HG02798 (cell line): ENCODE measurements at regions not wholly inside any gene's neighbourhood (a gene's known extent, or its start where the extent isn't known, plus 50 kb on each side); places are given as distances from the start of the nearest gene placed in this dataset.

Source experiments
- ATAC-seq: cut with Tn5 transposase; IDR thresholded peaks from one replicate; pipeline ENCODE4 v1.9.1; 2021; ENCODE audit warnings: mild to moderate bottlenecking; ENCODE audit not compliant: unreplicated experiment, poor library complexity

DNA sequence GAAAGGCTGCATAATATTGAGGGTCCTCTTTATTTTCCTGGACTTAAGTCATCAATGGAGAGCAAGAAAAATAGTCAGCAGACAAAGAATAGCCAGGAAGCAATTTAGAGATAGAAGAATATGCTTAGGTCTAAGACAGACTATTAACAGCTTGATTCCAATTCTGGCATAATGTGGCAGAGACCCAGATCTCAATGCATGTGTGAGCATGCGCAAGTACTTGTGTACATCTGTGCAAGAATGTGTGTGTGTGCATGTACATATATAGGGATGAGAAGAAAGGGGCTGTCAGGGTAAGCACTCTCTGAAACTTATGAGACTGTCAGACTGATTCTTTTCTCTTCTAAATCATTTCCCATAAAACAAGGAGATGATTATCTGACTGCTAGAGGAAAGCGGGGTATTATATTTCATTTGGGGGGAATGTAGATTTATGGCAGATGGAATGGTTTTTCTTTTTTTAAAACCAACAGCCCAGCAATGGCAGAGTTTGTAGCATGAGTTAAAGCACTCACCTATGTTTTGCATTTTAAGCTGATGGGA, 381.3 kb upstream of the SPRED2 start:
- no peak for ATAC-seq

GRCh38 chr2:65812887-65813286, 380.5 kb upstream of the SPRED2 start:
- ATAC-seq: no peak

DNA sequence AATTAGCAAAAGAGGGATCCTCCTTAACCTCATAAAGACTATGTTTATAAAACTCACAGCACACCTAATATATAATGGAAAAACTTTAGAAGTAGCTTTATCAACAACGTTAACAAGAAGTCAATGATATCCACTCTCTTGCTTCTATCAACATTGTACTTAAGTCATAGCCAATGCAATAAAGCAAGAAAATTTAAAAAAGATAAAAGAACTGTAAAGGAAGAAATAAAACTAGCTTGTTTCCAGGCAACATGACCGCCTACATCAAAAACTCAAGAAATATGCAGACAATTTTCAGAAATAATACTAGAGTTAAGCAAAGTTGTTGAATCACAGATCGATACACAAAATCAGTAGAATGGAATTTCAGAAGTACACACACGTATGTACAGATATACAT, 375.5 kb upstream of the SPRED2 start:
- no peak for ATAC-seq

DNA sequence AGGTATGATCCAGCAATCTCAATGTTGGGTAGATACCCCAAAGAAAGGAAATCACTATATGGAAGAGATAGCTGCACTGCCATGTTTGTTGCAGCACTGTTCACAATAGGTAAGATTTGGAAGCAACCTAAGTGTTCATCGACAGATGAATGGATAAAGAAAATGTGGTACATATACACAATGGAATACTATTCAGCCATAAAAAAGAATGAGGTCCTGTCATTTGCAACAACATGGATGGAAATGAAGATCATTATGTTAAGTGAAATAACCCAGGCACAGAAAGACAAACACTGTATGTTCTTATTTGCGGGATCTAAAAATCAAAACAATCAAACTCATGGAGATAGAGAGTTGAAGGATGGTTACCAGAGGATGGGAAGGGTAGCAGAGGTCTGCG, 372.4 kb upstream of the SPRED2 start:
- no peak for ATAC-seq

DNA sequence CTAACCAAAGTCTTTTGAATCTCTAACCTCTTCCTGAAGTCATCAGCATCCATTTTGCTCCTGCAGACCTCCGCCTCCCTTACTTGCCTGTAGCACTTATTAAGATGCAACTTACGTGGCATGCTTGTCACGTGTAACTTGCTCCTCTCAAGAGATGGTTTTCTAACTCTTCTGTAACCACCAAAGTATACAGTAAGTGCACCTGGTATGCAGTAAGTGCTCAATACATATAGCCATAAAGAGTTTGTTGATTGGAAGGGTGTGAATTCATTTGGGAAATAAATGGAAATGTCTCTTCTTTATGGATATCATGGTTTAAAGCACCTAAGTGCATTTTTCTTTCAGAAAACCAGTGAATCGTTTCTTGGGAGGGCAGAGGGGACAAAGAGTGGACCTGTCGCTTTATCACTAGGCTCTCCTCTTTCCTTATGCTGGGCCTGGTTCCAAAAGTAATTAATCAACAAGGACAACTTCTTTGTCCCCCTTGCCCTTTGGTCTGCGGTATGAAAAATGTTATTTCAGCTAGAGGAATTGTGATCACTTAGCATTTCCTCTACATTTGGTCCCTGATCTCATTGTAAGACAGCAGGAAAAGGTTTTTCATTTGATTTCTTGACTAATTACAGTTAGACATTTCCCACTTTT, 370.0 kb upstream of the SPRED2 start:
- no peak for ATAC-seq

GRCh38 chr2:65800998-65801397, 368.6 kb upstream of the SPRED2 start:
- no peak for ATAC-seq

- no peak for ATAC-seq
Measured at GRCh38 chr2:65799141-65799854, 366.9 kb upstream of the SPRED2 start.

GRCh38 chr2:65798641-65799040, 366.2 kb upstream of the SPRED2 start:
- ATAC-seq: no peak

GRCh38 chr2:65794994-65795393, 362.6 kb upstream of the SPRED2 start:
- ATAC-seq: no peak

- ATAC-seq: no peak
Measured at GRCh38 chr2:65791404-65791975, 359.1 kb upstream of the SPRED2 start.

- no peak for ATAC-seq
Measured at GRCh38 chr2:65790676-65790935, 358.2 kb upstream of the SPRED2 start.

DNA sequence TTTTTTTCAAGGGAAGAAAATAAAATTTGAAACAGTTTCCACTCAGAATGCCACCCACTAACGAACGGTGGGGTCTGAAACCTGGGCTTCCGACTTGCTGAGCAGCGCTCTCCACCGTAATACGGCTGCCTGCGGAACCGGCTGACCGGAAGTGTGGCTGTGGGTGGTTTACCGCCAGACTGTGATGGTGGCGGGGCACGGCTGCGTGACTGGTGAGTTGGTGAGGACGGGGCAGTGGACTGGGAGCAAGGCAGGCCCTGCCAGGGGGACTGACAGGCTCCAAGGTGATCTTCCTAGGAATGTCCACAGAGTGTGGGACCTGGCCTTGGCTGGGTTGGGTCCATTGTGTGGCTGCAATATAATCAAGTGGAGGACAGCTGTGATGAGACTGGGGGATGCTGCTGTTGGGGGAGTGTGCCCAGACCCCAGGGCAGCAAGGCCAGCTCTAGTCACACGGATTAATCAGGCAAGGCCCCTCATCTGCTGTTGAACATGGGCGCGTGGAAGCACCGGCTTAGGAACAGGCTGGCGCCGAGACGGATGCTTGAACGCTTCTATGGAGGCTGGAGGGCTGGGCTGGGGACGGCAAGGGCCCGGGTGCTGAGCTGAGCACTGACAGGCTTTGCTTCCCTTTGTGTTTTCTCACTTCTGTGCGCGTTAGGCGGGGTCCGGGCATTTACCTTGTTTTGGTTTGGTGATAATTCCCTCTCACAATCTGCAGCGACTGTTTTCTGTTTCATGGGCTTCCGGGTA, 357.7 kb upstream of the SPRED2 start:
- ATAC-seq: no peak

DNA sequence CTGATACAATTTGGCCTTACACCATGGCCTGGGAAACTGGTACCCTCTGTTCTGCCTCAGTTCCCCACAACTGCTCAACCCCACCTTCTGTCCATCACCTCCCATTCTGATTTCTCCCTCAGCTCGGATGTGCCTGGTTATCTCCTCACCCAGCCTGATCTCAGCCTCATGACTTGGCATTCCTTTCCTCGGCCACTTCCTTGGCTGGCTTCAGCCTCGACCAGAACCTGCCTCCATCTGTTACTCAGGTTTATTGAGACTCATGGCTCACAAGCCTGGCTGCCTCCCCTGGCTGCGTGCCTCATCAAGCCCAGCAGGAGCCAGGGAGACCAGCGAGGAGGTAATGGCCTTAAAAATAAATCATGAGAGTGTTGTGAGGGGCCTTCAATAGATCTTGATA, 356.2 kb upstream of the SPRED2 start:
- no peak for ATAC-seq

DNA sequence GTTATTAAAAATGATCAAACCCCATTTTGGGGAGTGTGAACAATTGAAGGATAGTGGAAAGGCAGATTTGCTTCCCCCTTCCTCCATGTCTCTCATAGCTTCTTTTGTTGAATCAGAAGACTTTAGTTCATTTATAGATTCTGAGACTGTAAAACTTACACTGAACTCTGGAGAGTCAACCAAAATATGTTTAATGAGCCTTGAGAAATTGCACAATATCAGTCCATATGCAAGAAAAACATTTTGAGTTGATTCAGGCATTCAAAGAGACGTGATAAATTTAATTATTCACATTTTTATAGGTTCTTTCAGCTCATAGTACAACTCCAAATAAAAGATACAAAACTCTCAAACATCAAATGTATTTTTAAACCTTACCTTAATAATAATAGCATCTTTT, 354.4 kb upstream of the SPRED2 start:
- no peak for ATAC-seq

GRCh38 chr2:65786007-65786717, 353.8 kb upstream of the SPRED2 start:
- no peak for ATAC-seq

DNA sequence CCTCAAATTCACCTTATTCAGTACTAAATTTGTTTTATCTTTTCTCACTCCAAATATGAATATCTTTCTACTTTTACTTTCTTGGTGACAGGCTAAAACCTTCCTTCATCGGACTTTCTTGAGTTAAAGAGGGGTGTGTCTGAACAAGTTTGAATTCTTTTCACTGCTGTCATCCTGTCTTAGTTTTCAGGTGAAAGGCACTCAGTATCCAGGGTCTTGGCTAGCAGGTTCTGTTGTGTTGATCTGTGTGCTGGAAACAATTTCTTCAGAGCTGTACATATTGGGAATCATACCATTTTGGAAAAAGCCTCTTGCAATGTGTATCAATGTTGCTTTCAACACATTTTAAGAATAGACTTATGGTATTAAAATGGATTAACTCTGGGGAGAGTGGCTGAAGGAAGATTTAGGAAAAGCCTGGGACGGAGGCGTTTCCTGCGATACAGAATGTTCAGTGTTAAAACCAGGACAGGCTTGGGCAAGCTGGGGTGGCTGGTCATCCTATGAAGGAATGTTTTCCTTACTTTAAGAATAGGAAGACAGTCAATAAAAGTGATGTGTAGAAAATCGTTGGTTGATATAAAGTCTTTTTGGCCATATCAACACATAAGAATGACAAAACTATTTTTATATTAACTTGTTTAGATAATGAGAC, 350.7 kb upstream of the SPRED2 start:
- no peak for ATAC-seq

GRCh38 chr2:65782186-65782585, 349.8 kb upstream of the SPRED2 start:
- no peak for ATAC-seq

DNA sequence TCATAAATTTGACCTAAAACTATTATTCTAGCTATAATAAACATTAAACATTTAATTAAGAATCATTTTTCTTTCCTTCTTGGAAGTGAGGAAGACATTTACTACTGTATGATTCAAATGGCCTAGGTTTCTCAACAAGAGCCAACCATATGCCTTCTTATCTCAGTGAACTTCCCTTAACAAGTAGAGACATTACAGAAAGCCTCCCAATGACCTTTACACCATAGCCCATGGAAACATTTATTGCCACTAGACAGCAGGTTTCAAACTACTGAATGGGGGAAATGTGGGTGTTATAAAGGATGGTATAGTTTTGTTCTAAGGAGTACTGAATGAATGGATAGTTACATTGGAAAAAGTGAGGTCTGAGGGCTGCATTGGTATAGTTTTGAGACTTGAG, 349.4 kb upstream of the SPRED2 start:
- no peak for ATAC-seq

- ATAC-seq: no peak
Measured at GRCh38 chr2:65779021-65779420, 346.6 kb upstream of the SPRED2 start.

- ATAC-seq: no peak
Measured at GRCh38 chr2:65778137-65778536, 345.7 kb upstream of the SPRED2 start.
